GM19455 (cell line): ENCODE measurements at regions not wholly inside any gene's neighbourhood (a gene's known extent, or its start where the extent isn't known, plus 50 kb on each side); places are given as distances from the start of the nearest gene placed in this dataset.
"Not testable (repeated sequence)": the region's sequence is repeated elsewhere in the genome, so short reads cannot be mapped to it uniquely, and the experiment has no call there.

ENCODE experiments used
- ATAC-seq: cut with Tn5 transposase; IDR thresholded peaks from one replicate; pipeline ENCODE4 v1.9.1; 2021; ENCODE audit not compliant: unreplicated experiment

GRCh38 chr2:65586516-65586915, 154.1 kb upstream of the SPRED2 start:
- no peak for ATAC-seq

- ATAC-seq, result no peak
These were observed 150.7 kb upstream of the SPRED2 start for GRCh38 chr2:65583061-65583460.

- ATAC-seq, result no peak
These were observed 150.0 kb upstream of the SPRED2 start for GRCh38 chr2:65582364-65582763.

GRCh38 chr2:65580824-65581223, 148.4 kb upstream of the SPRED2 start:
- no peak for ATAC-seq

GRCh38 chr2:65579506-65580235, 147.3 kb upstream of the SPRED2 start:
- ATAC-seq, result no peak

GRCh38 chr2:65577654-65578053, 145.3 kb upstream of the SPRED2 start:
- ATAC-seq, result no peak

GRCh38 chr2:65576861-65577601, 144.6 kb upstream of the SPRED2 start:
- no peak for ATAC-seq

GRCh38 chr2:65576278-65576677, 143.9 kb upstream of the SPRED2 start:
- ATAC-seq, result no peak

- ATAC-seq, result no peak
These were observed 142.6 kb upstream of the SPRED2 start for GRCh38 chr2:65574993-65575392.

- not testable (repeated sequence) for ATAC-seq
These were observed 136.4 kb upstream of the SPRED2 start for GRCh38 chr2:65568656-65569440.

- ATAC-seq, result no peak
These were observed 134.2 kb upstream of the SPRED2 start for GRCh38 chr2:65566617-65567016.

GRCh38 chr2:65565681-65566080, 133.3 kb upstream of the SPRED2 start:
- ATAC-seq, result no peak

- no peak for ATAC-seq
These were observed 131.9 kb upstream of the SPRED2 start for GRCh38 chr2:65564299-65564698.

- no peak for ATAC-seq
These were observed 130.5 kb upstream of the SPRED2 start for GRCh38 chr2:65562890-65563289.

- ATAC-seq, result no peak
These were observed 126.3 kb upstream of the SPRED2 start for GRCh38 chr2:65558743-65559142.

GRCh38 chr2:65557616-65558573, 125.5 kb upstream of the SPRED2 start:
- ATAC-seq, result no peak

GRCh38 chr2:65554765-65555591, 122.6 kb upstream of the SPRED2 start:
- no peak for ATAC-seq

- ATAC-seq, result no peak
These were observed 121.2 kb upstream of the SPRED2 start for GRCh38 chr2:65553504-65554074.

GRCh38 chr2:65551528-65551927, 119.1 kb upstream of the SPRED2 start:
- ATAC-seq, result no peak
